Hypothalamus (tissue), 51 donors: ENCODE measurements at regions not wholly inside any gene's neighbourhood (a gene's known extent, or its start where the extent isn't known, plus 50 kb on each side); places are given as distances from the start of the nearest gene placed in this dataset.

Experiments used
- DNase-seq, 51 donors: peaks; one replicate each; lab custom pipeline; 2025; lab: John Stamatoyannopoulos, UW

DNA sequence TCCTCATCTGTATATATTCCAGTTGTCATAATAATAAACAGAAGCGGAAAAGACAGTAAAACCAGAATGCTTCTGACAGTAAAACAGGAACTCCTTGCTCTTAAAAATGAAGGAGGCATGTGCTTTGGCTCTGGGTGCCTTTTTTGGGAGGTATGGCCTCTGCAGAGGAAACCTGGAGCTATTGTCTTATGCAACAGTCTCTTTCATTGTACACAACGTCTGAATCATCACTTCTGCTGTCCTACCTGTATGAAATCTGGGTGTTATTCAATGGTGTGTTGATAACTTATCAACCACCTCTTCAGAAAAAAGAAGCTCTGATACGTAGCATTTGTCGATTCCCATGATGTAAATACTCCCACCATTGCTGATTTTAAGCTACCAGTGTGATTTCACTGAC, 64.8 kb downstream of the CDCA7 start:
- no peak for DNase-seq

DNA sequence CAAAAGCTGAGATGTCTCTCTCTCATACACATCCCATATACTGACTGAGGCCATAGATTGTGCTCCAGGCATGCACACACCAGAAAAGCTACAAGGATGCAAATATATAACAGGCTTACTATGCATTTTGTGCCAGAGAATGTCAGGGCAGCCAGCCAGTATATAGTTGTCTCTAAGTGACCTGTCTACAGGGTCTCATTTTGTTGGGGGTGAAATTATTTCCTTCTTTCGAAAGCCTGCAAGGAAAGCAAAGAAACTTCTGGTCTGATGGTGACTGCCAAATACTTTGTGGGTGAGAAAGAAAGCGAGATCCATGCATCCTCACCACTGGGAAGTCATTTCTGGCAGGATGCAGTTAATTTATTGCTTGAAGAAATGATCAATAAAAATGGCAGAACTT, 70.2 kb downstream of the CDCA7 start:
- no peak for DNase-seq

GRCh38 chr2:173427887-173428668, 73.4 kb downstream of the CDCA7 start:
- no peak for DNase-seq

DNA sequence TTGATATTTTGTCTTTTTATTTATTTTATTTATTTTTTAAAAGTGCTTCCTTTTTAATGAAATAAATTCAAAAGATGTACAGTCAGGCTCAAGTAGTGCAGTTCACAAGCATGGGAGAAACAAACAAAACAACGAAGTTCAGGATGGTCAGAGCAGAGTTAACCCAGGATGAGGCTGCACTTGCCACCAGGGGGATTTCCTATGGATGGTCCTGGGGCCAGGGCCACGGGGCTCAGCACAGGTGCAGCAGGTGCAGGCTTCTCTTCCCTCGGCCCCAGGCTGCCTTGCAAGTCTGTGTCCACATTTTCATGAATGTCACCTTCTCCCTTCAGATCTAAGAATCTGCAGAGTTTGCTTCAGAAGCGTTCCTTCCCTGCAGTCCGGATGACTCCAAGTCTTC, 76.5 kb downstream of the CDCA7 start:
- no peak for DNase-seq

DNA sequence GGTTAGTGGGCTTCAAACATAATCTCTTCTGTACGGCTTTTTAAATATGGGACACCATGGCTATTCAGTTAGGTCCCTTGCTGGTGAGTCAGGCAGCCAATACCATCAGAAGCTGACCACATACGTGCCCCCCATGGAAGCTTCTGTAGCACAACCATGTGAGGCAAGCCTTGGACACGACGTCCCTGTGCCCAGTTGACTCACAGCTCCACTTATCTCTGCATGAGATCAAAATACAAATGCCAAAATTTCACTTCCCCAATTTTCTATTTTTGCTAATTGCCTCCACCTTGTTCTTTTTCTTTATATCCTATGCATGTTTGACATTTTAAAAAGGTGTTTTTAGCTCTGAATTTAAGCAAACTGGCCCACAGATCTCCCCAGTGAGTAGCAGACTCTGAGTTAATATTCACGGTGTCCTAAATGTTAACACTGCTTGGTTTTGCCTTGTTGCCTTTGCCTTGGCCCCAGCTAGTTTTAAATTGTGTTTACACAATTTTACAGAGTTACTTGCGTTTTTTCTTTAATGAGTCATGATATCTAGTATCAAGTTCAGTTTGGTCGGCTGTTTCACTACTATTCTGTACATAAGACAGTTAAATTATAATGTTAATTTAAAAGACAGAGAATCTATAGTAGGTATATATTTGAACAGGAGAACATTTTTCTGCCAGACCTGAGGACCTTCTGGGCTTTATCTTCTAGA, 77.5 kb downstream of the CDCA7 start:
- no peak for DNase-seq

DNA sequence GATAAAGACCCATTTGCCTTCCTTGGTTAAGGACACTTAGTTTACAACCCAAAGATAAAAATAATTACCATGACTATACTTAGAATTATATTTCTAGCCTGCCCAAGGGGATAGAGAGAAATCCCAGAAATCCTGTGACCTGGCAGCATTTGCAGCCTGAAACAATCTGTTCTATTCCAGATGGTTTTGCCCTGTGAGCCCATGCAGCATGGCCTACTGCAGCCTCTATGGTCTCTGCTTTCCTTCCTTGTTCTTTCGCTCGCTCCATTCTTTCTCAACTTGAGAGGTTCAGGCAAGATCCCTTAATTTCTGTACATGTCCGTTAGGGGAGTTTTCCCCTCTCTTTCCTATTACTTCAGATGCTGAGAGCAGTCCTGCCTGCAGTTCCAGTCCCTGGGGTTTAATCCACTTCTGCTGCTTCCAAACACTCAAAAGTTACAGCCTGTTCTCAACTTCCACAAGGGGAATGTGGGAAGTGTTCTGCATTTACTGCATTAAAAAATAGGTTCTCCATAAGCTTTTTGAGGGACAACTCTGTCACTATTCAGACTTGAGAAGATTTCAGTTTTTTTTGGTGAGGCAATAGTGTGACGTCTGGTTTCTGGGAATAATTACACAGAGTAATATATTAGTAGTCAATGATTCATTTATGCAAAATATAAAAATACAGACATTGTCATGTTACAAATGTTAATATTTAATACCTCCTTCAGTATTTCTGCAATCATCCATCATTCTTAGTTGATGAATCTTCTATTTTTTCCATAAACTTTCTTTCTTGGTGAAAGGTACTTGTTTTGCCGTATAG, 80.3 kb downstream of the CDCA7 start:
- no peak for DNase-seq

DNA sequence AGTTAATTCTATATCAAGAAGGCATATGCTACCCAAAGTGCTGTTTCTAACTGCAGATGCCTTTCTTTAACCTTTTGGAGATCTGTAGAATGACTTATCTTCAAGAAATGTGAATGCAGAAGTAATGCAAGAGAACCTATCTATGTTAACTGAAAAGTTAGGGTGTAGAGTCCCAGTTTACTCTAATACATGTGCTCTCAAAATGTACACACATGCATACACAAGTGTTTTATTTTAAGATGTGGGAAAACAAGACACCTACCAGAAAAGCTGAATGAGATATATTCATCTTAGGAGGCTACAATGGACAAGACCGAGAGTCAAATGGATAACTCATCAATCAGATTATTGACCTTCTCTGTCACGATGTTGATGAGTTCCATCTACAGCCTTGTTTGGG, 80.9 kb downstream of the CDCA7 start:
- no peak for DNase-seq

DNA sequence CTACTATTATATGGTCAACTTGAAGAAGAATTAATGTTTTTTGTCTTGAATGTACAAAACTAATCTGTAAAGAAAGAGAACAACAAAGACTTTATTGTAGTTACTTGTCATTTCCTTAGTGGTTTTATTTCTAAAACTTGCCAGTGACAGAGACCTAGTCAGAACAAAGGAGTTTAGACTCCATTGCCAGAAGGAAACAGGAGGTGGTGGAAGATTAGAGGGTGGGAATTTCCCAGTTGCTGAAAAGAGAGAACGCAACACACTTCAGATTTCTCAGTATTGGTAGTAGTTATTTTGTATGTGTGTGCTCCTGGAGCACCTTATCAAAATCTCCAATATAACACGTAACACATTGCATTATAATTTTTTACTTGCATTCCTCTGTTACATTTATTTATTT, 81.4 kb downstream of the CDCA7 start:
- no peak for DNase-seq

DNA sequence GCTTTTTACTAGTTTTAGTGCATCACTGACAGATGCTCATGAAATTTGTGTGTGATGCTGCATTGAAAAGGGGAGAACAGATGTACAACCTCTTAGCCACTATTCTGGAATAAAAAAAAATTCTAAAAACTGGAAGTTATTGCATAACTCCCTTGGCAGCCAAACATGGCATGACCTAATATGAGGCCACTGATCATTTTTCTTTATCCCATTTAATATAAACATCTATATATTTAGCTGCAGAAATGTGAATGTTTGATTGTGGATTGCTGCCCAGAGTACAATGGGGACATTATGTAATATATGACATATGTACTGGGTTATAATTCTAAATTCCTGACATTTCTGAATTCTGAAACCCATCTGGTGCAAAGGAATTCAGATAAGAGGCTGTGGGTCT, 86.5 kb downstream of the CDCA7 start:
- no peak for DNase-seq

- no peak for DNase-seq
Measured at GRCh38 chr2:173442542-173442941, 87.9 kb downstream of the CDCA7 start.

GRCh38 chr2:173446722-173447121, 92.0 kb downstream of the CDCA7 start:
- no peak for DNase-seq

DNA sequence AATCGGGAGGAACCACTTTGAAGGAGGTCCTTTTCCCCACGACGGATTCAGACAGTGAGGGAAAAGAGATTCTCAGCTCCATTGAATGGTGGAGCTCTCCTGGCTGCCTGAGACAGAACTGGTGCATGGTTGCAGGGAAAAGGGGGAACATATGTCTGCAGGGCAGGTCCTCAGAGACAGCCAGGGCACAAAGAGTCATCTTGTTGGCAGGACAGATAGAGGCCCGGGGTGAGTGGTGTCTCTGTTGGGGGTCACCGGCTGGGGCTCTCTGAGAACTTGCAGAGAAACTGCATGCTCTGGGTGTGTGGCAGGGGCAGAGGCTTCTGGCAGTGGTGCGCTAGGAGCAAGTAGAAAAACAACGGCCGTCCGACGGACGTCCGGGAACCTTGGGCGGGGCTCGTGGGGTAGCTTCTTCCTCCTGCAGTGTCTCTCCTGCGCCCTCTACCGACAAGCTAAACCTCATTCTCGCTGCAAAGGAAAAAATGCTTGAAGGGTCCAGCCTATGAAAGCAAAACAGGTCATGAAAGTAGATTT, 94.3 kb downstream of the CDCA7 start:
- peak in 22 of 51 donors; percentile 2 to 48 (median 12) for DNase-seq

DNA sequence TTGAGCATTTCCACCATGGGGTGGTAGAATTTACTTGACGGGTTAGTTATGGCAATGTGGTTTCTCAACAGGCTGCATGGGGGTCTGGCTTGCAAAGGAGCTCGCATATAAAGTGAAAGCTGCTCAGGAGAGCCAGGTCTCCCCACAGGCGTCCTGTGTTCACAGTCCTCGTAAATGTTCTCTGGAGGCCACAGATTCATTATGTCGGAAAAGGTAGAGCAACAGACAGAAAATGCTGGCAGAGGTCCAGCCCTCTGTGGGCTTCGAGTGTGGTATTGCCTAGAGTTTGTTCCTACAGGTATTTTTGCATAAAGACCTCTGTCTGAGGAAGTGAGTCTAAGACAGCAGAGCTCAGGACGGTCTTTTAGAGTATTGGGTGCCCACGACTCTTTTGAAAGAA, 96.4 kb downstream of the CDCA7 start:
- no peak for DNase-seq

DNA sequence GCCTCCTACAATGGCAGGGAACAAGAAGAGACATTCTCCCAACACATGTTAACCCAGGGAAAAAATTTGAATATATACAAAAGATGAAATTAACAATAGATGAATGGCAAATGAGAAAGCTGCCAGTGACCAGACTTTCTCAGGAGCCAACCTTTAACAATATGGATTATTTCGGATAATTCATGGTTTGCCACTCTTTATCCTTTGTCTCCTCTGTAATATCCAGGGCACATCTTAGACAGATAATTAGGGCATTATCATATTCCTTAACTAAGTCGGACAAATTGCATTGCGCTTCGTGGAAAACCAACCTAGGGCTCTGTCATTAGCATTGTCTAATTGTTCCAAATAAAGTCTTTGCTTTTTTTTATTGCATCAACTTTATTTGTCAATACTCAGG, 97.3 kb downstream of the CDCA7 start:
- DNase-seq, result no peak

DNA sequence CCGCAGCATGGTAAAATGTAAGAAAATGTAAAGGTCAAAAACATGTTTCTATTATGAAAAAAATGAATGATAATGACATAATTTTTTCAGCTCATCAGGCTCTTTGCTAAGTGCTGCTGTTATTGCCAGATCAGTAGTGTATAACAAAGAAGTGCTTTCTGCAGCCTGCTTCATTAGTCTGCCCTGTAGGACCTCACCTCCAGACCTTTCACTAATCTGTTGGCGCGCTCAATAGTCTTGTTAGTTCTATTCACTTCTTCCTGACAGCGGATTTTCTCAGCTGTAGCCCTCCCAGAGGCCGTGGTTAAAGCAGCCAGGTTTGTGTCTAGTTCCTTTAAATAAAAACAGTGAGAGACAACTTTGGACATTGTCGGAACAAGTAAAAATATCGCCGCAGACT, 97.7 kb downstream of the CDCA7 start:
- no peak for DNase-seq

GRCh38 chr2:173456960-173457359, 102.3 kb downstream of the CDCA7 start:
- no peak for DNase-seq

- peak in 1 of 51 donors; percentile 10 for DNase-seq
Measured at GRCh38 chr2:173457366-173457765, 102.7 kb downstream of the CDCA7 start.

DNA sequence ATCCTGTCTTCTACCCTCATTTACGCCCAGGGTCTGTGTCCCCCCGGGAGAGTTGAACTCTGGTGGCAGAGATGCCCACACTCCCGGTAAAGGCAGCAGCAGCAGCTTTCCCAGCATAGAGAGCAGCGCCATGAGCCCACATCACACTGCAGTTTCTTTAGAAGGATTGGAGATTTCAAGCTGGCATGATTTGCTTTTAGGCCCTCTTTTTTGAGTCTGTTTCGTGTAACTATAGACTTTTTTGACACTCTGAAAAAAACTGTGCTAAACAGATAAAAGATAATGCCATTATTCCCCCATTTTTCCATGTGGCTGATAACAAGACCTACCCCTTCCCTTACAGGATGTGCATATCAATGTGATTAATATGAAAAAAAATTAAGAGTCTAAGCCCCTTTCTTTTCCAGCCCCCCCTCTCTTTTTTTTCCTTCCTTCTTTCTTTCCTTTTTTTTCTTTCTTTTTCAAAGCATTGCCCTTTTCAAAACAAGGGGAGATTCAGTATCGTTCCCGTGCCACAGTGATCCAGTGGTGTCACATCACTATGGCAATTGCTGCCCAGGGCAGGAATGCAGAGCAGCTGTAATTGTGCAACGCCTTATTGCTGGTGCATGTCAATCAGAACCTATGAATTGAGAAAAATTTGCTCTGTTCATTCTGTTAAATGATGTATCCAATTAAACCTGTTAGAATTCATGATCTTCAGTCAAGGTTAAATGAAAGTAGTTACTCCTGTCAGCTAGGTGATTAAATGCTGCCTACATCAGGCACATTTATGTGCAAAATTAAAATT, 104.5 kb downstream of the CDCA7 start:
- peak in 1 of 51 donors; percentile 2 for DNase-seq

DNA sequence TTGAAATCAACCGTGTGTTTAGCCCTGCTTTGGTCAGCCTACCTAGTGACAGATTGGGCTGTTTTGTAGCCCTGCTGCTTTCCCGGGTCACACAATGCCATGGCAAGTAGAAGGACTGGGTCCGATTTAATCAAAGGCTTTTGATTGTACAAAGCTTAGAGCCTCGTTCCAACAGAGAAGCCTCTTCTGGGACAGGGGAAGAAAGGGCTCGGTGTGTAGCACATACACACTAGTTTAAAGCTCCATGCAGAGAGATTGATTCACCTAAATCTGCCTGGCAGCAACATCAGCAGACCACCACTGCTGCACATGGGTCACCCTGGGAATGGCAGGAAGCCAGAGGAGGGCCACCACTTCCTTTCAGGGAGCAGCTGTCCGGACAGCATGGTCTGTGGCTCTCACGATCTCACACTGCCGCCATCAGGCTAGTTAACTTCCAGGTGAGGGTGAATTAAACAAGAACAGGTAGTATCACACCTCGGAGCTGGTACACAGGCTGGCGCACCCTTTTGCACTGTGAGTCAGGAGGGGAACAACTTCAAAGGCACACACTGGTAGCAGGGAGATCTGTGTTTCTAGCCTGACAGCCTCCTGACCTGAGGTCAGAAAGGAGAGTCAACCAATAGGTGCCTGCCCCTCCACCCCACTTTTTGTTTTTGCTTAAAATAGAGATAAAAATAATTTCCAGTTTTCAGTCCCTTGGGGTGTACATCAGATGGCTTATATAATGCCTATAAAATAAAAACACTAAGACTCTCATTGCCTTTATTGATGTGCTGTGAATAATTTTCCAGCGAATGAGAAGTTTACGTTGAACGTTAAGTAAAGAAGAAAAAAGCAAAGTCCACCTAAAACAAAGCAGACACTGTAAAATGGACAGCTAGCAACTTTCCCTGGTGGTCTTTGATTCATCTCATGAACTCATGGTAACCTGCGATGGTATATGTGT, 108.5 kb downstream of the CDCA7 start:
- peak in 1 of 51 donors; percentile 0 for DNase-seq
